Coronary artery (tissue), 2 donors: ENCODE measurements at regions not wholly inside any gene's neighbourhood (a gene's known extent, or its start where the extent isn't known, plus 50 kb on each side); places are given as distances from the start of the nearest gene placed in this dataset.
"Not testable (repeated sequence)": the region's sequence is repeated elsewhere in the genome, so short reads cannot be mapped to it uniquely, and the experiment has no call there.

ENCODE experiments used
- DNase-seq: peaks from one replicate; pipeline ENCODE4 v3.0.0-alpha.2; 2017; ENCODE audit warnings: low spot score
- H3K27ac ChIP-seq, 2 donors: fragments of 200-600 bp; sonication (generic); one replicate each; pipeline ENCODE4 v1.5.1; 2016 to 2019
- H3K4me3 ChIP-seq: fragments of 200-600 bp; sonication (generic); 2 replicates; pipeline ENCODE4 v1.5.1; 2016; ENCODE audit warnings: mild to moderate bottlenecking, moderate library complexity
- TF ChIP-seq, protein P1 (sequence below): fragments of 200-600 bp; sonication (generic); IDR thresholded peaks from one replicate; pipeline ENCODE4 v1.5.1; 2019; ENCODE audit warnings: antibody characterized with exemption

DNA sequence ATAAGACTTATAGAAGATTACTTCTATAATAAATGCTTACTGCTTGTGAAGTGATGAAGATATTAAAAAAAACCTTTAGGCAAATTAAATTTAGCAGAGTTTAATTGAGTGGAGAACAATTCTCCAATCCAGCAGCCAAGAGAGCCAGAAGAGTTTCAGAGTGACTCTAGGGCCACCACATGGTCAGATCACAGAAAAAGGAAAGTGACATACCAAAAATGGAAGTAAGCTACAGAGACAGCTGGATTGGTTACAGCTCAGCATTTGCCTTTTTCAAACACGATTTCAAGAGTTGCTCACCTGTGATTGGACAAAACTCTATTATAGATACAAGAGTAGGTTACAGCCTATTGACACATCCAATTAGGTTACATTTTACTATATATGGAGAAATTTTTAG, 79.0 kb upstream of the TRAM1L1 start:
- no peak for DNase-seq
- Histone ChIP-seq H3K27ac (no peak overlapping the region), H3K4me3 (no peak overlapping the region)
- TF ChIP-seq, protein P1, sequence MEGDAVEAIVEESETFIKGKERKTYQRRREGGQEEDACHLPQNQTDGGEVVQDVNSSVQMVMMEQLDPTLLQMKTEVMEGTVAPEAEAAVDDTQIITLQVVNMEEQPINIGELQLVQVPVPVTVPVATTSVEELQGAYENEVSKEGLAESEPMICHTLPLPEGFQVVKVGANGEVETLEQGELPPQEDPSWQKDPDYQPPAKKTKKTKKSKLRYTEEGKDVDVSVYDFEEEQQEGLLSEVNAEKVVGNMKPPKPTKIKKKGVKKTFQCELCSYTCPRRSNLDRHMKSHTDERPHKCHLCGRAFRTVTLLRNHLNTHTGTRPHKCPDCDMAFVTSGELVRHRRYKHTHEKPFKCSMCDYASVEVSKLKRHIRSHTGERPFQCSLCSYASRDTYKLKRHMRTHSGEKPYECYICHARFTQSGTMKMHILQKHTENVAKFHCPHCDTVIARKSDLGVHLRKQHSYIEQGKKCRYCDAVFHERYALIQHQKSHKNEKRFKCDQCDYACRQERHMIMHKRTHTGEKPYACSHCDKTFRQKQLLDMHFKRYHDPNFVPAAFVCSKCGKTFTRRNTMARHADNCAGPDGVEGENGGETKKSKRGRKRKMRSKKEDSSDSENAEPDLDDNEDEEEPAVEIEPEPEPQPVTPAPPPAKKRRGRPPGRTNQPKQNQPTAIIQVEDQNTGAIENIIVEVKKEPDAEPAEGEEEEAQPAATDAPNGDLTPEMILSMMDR: no peak

DNA sequence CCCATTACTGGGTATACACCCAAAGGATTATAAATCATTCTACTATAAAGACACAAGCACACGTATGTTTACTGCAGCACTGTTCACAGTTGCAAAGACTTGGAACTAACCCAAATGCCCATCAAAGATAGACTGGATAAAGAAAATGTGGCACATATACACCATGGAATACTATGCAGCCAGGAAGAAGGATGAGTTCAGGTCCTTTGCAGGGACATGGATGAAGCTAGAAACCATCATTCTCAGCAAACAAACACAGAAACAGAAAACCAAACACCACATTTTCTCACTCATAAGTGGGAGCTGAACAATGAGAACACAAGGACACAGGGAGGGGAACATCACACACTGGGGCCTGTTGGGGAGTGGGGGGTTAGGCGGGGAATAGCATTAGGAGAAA, 90.0 kb upstream of the TRAM1L1 start:
- not testable (repeated sequence) for H3K4me3 ChIP-seq, H3K27ac ChIP-seq, DNase-seq

DNA sequence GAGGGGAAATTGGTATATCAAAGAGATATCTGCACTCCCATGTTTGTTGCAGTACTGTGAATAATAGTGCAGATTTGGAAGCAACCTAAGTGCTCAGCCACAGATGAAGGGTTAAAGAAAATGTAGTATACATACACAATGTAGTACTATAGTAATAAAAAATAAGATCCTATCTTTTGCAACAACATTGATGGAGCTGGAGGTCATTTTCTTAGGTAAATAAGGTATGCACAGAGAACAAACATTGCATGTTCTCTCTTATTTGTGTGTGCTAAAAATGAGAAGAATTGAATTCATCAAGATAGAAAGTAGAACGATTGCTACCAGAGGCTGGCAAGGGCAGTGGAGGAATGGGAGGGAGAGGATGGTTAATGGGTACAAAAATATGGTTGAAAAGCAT, 117.9 kb upstream of the TRAM1L1 start:
- Histone ChIP-seq H3K27ac (no peak overlapping the region), H3K4me3 (no peak overlapping the region)
- no peak for DNase-seq
- TF ChIP-seq, protein P1: no peak

DNA sequence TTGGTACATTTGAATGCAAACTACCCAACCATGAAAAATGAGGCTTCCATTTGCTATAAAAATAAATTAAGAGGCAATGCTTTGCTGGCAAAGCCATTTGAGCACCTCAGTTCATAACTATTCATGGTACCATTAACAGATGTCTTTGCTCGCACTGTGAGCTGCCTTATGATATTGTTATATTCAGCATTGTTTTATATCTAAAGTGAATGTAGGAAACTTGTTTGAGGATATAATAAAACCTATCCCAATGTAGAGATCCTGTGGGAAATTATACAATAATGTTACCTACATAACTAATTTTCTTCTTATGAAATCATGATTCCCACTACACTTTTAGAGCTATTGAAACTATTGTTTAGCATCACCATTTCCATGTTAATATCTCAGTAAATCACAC, 125.2 kb upstream of the TRAM1L1 start:
- no peak for DNase-seq
- H3K27ac ChIP-seq: no peak overlapping the region
- TF ChIP-seq, protein P1: no peak
- no peak overlapping the region for H3K4me3 ChIP-seq

DNA sequence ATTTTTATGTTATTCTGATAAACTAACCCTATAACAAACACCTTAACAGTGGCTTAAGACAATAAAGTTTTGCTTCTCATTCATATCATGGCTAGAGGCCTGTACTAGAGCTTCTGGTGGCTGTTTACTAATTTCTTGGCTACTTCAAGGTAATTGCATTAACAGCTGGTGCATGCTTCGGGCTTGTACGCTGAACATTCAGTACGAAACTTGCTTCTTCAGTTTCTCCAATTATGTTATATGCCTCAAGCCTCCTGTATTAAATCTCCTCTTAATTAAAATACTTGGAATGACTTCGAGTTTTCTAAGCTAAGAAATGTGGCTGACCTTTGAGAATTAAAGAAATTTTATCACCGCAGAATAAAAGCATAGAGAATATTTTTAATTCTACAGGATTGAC, 138.9 kb upstream of the TRAM1L1 start:
- Histone ChIP-seq H3K27ac (no peak overlapping the region), H3K4me3 (no peak overlapping the region)
- DNase-seq: no peak
- TF ChIP-seq, protein P1: no peak

DNA sequence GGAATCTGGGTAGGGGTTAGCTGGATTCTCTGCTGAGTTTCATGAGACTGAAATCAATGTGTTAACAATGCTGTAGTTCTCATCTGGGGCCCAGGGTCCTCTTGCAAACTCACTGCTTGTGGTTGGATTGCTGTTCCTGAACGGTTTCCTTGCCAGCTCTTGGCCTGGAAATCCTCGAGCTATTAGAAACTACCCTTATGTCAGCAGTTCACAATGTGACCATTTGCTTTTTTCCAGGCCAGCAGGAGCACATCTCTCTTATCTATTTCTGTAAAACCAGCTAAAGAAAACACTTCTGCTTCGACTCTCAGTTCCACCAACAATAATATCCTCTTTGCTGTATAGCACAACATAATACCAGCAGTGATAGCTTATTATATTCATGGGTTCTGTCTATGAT, 140.1 kb upstream of the TRAM1L1 start:
- no peak for DNase-seq
- H3K4me3 ChIP-seq: no peak overlapping the region
- TF ChIP-seq, protein P1: no peak
- H3K27ac ChIP-seq: no peak overlapping the region

DNA sequence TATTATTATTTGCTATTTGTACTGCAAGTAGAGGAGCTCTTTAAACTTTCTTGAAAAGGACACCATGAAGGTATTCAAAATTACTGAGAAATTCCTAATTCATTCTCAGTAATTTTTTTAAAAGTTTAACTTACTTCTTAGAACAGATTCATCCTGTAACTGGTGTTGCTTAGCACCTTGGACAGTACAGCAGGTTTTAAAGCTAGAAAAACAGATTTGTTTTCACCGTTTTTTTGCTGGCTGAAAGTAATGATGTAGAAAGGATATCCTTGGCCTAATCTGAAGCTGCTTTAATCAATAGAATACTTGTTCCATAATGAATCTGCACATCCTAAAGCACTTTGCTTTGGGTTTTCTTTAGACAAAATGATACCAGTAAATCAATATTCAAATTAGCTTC, 142.5 kb upstream of the TRAM1L1 start:
- no peak for DNase-seq
- H3K4me3 ChIP-seq: no peak overlapping the region
- TF ChIP-seq, protein P1: no peak
- no peak overlapping the region for H3K27ac ChIP-seq

DNA sequence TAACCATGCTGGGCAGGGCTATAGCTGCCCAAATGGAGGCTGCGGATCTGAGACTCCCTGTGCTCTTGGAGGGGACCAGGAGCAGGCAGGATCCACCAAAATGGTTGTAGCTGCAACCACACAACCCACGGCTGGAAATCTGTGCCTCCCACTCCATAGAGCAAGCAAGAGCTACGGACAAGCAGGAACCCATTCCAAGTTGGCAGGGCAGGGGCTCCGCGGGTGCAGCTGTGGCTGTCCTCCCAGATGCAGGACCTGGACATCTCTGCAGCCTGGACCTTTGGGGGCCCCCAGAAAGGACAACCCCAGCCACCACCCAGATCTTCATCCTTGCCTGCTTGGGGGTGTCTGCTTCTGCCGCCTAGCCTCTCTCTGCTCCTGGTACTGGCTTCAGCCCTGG, 154.1 kb upstream of the TRAM1L1 start:
- H3K27ac ChIP-seq: no peak overlapping the region
- H3K4me3 ChIP-seq: no peak overlapping the region
- TF ChIP-seq, protein P1: no peak
- DNase-seq: no peak
